Pons (tissue), 1 donor: ENCODE measurements at regions not wholly inside any gene's neighbourhood (a gene's known extent, or its start where the extent isn't known, plus 50 kb on each side); places are given as distances from the start of the nearest gene placed in this dataset.

Source experiments
- DNase-seq: peaks from one replicate; pipeline ENCODE4 v3.0.0-alpha.2; 2016; ENCODE audit warnings: low spot score

- no peak for DNase-seq
Measured at GRCh38 chrX:126886997-126887396, 67.5 kb downstream of the PRR32 start.

- no peak for DNase-seq
Measured at GRCh38 chrX:126900937-126901336, 81.4 kb downstream of the PRR32 start.

- no peak for DNase-seq
Measured at GRCh38 chrX:126929071-126929470, 109.5 kb downstream of the PRR32 start.

GRCh38 chrX:126967225-126967624 is 147.7 kb downstream of the PRR32 start:
- DNase-seq = no peak

GRCh38 chrX:126982158-126982557 is 162.6 kb downstream of the PRR32 start:
- DNase-seq = no peak

- DNase-seq = no peak
Measured at GRCh38 chrX:126985027-126985426, 165.5 kb downstream of the PRR32 start.

GRCh38 chrX:126985981-126986380 is 166.5 kb downstream of the PRR32 start:
- DNase-seq = no peak

GRCh38 chrX:126994032-126994600 is 174.6 kb downstream of the PRR32 start:
- DNase-seq = no peak

- no peak for DNase-seq
Measured at GRCh38 chrX:127011629-127012028, 192.1 kb downstream of the PRR32 start.

GRCh38 chrX:127025013-127025412 is 205.5 kb downstream of the PRR32 start:
- no peak for DNase-seq

GRCh38 chrX:127030016-127030748 is 210.7 kb downstream of the PRR32 start:
- no peak for DNase-seq

- no peak for DNase-seq
Measured at GRCh38 chrX:127037159-127037558, 217.6 kb downstream of the PRR32 start.

GRCh38 chrX:127038065-127038464 is 218.5 kb downstream of the PRR32 start:
- DNase-seq = peak; percentile 7

- DNase-seq = no peak
Measured at GRCh38 chrX:127057891-127058619, 238.5 kb downstream of the PRR32 start.

GRCh38 chrX:127085939-127086338 is 266.4 kb downstream of the PRR32 start:
- DNase-seq = no peak

GRCh38 chrX:127112726-127113125 is 293.2 kb downstream of the PRR32 start:
- no peak for DNase-seq

GRCh38 chrX:127124871-127125270 is 305.3 kb downstream of the PRR32 start:
- DNase-seq = no peak

GRCh38 chrX:127128282-127128681 is 308.8 kb downstream of the PRR32 start:
- DNase-seq = no peak

- no peak for DNase-seq
Measured at GRCh38 chrX:127129510-127129909, 310.0 kb downstream of the PRR32 start.

GRCh38 chrX:127138218-127138617 is 318.7 kb downstream of the PRR32 start:
- no peak for DNase-seq

GRCh38 chrX:127177966-127178365 is 358.4 kb downstream of the PRR32 start:
- no peak for DNase-seq

- DNase-seq = no peak
Measured at GRCh38 chrX:127187095-127187494, 367.6 kb downstream of the PRR32 start.

- no peak for DNase-seq
Measured at GRCh38 chrX:127190381-127190780, 370.9 kb downstream of the PRR32 start.
